H1 (cell line): ENCODE measurements at regions not wholly inside any gene's neighbourhood (a gene's known extent, or its start where the extent isn't known, plus 50 kb on each side); places are given as distances from the start of the nearest gene placed in this dataset.

Experiments
- ATF2 ChIP-seq: IDR thresholded peaks from 2 replicates; pipeline ENCODE4 v1.6.1; 2012; ENCODE audit warnings: low read length, inconsistent platforms
- ATF3 ChIP-seq: IDR thresholded peaks from 2 replicates; pipeline ENCODE4 v1.6.1; 2011; ENCODE audit warnings: low read depth, mild to moderate bottlenecking, low read length; ENCODE audit not compliant: insufficient read depth
- CTBP2 ChIP-seq: IDR thresholded peaks from 2 replicates; pipeline ENCODE4 v1.7.0; 2011; ENCODE audit warnings: borderline replicate concordance, mild to moderate bottlenecking, moderate library complexity, mixed read lengths, low read length; ENCODE audit not compliant: insufficient read depth, insufficient read length
- GABPA ChIP-seq: IDR thresholded peaks from 2 replicates; pipeline ENCODE4 v1.6.1; 2011; ENCODE audit warnings: mild to moderate bottlenecking, low read length, moderate library complexity, borderline replicate concordance; ENCODE audit not compliant: insufficient read depth
- HDAC2 ChIP-seq, 2 experiments: fragments of 300-600 bp in 1 of 2; sonication (generic) in 1 of 2; IDR thresholded peaks; 2 replicates each; pipeline ENCODE4 v1.6.1; 2011 to 2012; ENCODE audit warnings: low read depth in 2 of 2, low read length in 2 of 2, mild to moderate bottlenecking in 2 of 2, moderate library complexity in 2 of 2, borderline replicate concordance in 1 of 2, inconsistent platforms in 1 of 2
- NANOG ChIP-seq: IDR thresholded peaks from 2 replicates; pipeline ENCODE4 v1.6.1; 2011; ENCODE audit warnings: low read length, low read depth, mild to moderate bottlenecking, inconsistent platforms; ENCODE audit not compliant: insufficient read depth, poor library complexity, severe bottlenecking
- SP2 ChIP-seq: IDR thresholded peaks from 2 replicates; pipeline ENCODE4 v1.6.1; 2012; ENCODE audit warnings: mild to moderate bottlenecking, low read length, inconsistent platforms

- TF ChIP-seq HDAC2 (IDR thresholded peaks at IDR 0.05; ENCODE audit: borderline replicate concordance in 1 of 2, low read depth in 2 of 2, low read length in 2 of 2) (no peak), NANOG (no peak), CTBP2 (no peak), GABPA (no peak), ATF3 (no peak), SP2 (no peak), ATF2 (no peak)
These were observed 103.9 kb downstream of the TTLL2 start (continued) for GRCh38 chr6:167428664-167429333.
